ENCODE measurements at regions not wholly inside any gene's neighbourhood (a gene's known extent, or its start where the extent isn't known, plus 50 kb on each side); places are given as distances from the start of the nearest gene placed in this dataset.

GRCh38 chr2:217410681-217410960 is 550.8 kb upstream of the TNP1 start:
- TF ChIP-seq, protein P1, sequence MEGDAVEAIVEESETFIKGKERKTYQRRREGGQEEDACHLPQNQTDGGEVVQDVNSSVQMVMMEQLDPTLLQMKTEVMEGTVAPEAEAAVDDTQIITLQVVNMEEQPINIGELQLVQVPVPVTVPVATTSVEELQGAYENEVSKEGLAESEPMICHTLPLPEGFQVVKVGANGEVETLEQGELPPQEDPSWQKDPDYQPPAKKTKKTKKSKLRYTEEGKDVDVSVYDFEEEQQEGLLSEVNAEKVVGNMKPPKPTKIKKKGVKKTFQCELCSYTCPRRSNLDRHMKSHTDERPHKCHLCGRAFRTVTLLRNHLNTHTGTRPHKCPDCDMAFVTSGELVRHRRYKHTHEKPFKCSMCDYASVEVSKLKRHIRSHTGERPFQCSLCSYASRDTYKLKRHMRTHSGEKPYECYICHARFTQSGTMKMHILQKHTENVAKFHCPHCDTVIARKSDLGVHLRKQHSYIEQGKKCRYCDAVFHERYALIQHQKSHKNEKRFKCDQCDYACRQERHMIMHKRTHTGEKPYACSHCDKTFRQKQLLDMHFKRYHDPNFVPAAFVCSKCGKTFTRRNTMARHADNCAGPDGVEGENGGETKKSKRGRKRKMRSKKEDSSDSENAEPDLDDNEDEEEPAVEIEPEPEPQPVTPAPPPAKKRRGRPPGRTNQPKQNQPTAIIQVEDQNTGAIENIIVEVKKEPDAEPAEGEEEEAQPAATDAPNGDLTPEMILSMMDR (IDR thresholded peaks at IDR 0.05) = no peak

- TF ChIP-seq, protein P1 (IDR thresholded peaks at IDR 0.05) = no peak
Observed at GRCh38 chr2:217409949-217410680, 550.3 kb upstream of the TNP1 start.

DNA sequence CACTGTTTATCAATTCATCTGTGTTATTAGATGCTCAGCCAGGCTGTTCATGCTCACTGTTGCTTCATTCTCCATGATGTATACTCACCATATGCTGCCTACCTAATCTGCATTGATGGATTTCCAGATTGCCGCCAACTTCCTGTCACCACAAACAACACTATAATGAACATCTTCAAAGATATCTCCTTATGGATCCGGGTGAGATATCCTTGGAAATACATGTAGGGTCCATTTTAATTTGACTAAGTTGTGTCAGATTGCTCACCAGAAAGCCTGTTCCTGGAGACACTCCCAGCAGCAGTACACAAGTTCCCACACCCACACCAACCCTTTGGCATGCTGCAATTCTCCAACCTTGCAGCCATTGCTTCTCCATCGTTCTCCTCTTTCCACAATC is 547.5 kb upstream of the TNP1 start:
- TF ChIP-seq, protein P1 (IDR thresholded peaks at IDR 0.05) = no peak

- TF ChIP-seq, protein P1 (IDR thresholded peaks at IDR 0.05) = no peak
Observed at GRCh38 chr2:217404236-217404760, 544.4 kb upstream of the TNP1 start.

GRCh38 chr2:217402761-217403383 is 543.0 kb upstream of the TNP1 start:
- TF ChIP-seq, protein P1 (IDR thresholded peaks at IDR 0.05) = no peak

- TF ChIP-seq, protein P1 (IDR thresholded peaks at IDR 0.05) = no peak
Observed at GRCh38 chr2:217402144-217402543, 542.3 kb upstream of the TNP1 start.

DNA sequence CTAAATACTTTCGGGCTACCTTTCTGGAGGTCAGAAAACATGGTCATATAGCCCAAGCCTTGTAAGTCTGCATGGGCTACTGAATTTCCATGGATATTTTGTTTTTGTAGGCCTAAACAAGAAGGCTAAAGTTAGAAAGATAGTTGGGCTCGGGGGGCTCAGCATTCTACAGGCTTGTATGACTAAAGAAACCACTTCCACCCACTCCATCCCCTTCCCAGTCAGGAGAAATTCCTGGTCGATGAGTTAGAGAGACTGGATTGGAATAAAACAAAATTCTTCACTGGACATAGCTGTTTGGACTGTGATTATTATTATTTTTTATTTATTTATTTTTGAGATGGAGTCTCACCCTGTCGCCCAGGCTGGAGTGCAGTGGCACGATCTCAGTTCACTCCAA is 539.4 kb upstream of the TNP1 start:
- TF ChIP-seq, protein P1 (IDR thresholded peaks at IDR 0.05) = no peak
